IMR-90 (cell line): ENCODE measurements at regions not wholly inside any gene's neighbourhood (a gene's known extent, or its start where the extent isn't known, plus 50 kb on each side); places are given as distances from the start of the nearest gene placed in this dataset.

Source experiments
- ATAC-seq: fragments of 200-7000 bp; cut with Tn5 transposase; 2 replicates; pipeline ENCODE4 v1.9.1; 2020; ENCODE audit warnings: low read depth, mild to moderate bottlenecking, moderate library complexity
- BruUV-seq: library from RNA; stranded (reverse); fragments of 400-500 nt; replicated peaks from 2 replicates; lab custom pipeline; 2021; lab: Mats Ljungman, UMichigan
- CTCF ChIA-PET: fragments of 300-600 bp; formaldehyde crosslinking; extraction: SDS; loops from one replicate; lab custom pipeline; 2021; ENCODE audit warnings: antibody characterized with exemption; lab: Yijun Ruan, JAX
- POLR2A ChIA-PET: fragments of 300-600 bp; sonication (Branson Sonifier 250); formaldehyde crosslinking; loops from one replicate; lab custom pipeline; 2022; ENCODE audit warnings: antibody characterized with exemption; ENCODE audit not compliant: unreplicated experiment; lab: Charles Lee
- DNase-seq: peaks from one replicate; pipeline ENCODE4 v3.0.0; 2013
- H2AFZ ChIP-seq: replicated peaks from 2 replicates; pipeline ENCODE3; 2013; ENCODE audit warnings: low read length, mild to moderate bottlenecking; ENCODE audit not compliant: poor library complexity
- H2AK5ac ChIP-seq: 2 replicates; pipeline ENCODE4 v1.6.1; 2013; ENCODE audit warnings: low read depth, low read length, inconsistent platforms
- H2AK9ac ChIP-seq: replicated peaks from 2 replicates; pipeline ENCODE3; 2013; ENCODE audit warnings: mild to moderate bottlenecking, low read depth, low read length, moderate library complexity; ENCODE audit not compliant: poor library complexity
- H2BK120ac ChIP-seq: 2 replicates; pipeline ENCODE4 v1.6.1; 2013; ENCODE audit warnings: low read depth, low read length, inconsistent platforms
- H2BK15ac ChIP-seq: 3 replicates; pipeline ENCODE4 v1.6.1; 2013; ENCODE audit warnings: low read depth, low read length, inconsistent platforms
- H2BK20ac ChIP-seq: 2 replicates; pipeline ENCODE4 v1.6.1; 2013; ENCODE audit warnings: low read depth, mild to moderate bottlenecking, inconsistent platforms, low read length, moderate library complexity
- H2BK5ac ChIP-seq: 2 replicates; pipeline ENCODE4 v1.6.1; 2013; ENCODE audit warnings: mild to moderate bottlenecking, low read depth, low read length, inconsistent platforms; ENCODE audit not compliant: poor library complexity, severe bottlenecking
- H3K14ac ChIP-seq: replicated peaks from 2 replicates; pipeline ENCODE4 v1.6.1; 2013; ENCODE audit warnings: low read depth, low read length, inconsistent platforms
- H3K18ac ChIP-seq: 2 replicates; pipeline ENCODE4 v1.6.1; 2013; ENCODE audit warnings: low read depth, low read length, control low read depth
- H3K23ac ChIP-seq: 2 replicates; pipeline ENCODE4 v1.6.1; 2013; ENCODE audit warnings: low read depth, low read length, inconsistent platforms
- H3K27ac ChIP-seq: 2 replicates; pipeline ENCODE4 v1.5.1; 2013; ENCODE audit warnings: mild to moderate bottlenecking, control low read depth, low read length; ENCODE audit not compliant: insufficient read depth
- H3K27me3 ChIP-seq: 2 replicates; pipeline ENCODE4 v1.6.1; 2013; ENCODE audit warnings: low read length; ENCODE audit not compliant: control insufficient read depth, insufficient read depth
- H3K36me3 ChIP-seq: 2 replicates; pipeline ENCODE4 v1.6.1; 2013; ENCODE audit warnings: low read length, mixed read lengths; ENCODE audit not compliant: control insufficient read depth, insufficient read depth
- H3K4ac ChIP-seq: 2 replicates; pipeline ENCODE4 v1.6.1; 2013; ENCODE audit warnings: low read depth, low read length, inconsistent platforms
- H3K4me1 ChIP-seq: 2 replicates; pipeline ENCODE4 v1.6.1; 2013; ENCODE audit warnings: low read length, mixed read lengths; ENCODE audit not compliant: control insufficient read depth, insufficient read depth
- H3K4me2 ChIP-seq: 2 replicates; pipeline ENCODE4 v1.6.1; 2013; ENCODE audit warnings: low read depth, mild to moderate bottlenecking, control low read depth, low read length, moderate library complexity
- H3K4me3 ChIP-seq: 2 replicates; pipeline ENCODE4 v1.5.1; 2013; ENCODE audit warnings: low read depth, mild to moderate bottlenecking, control low read depth, low read length, moderate library complexity; ENCODE audit not compliant: insufficient read depth
- H3K56ac ChIP-seq: 2 replicates; pipeline ENCODE4 v1.6.1; 2013; ENCODE audit warnings: low read length, inconsistent platforms; ENCODE audit not compliant: insufficient read depth; ENCODE audit errors: extremely low read depth
- H3K79me1 ChIP-seq, 2 experiments: 2 replicates each; pipeline ENCODE4 v1.6.1; 2013; ENCODE audit warnings: low read length in 2 of 2, inconsistent platforms in 1 of 2, low read depth in 1 of 2
- H3K9ac ChIP-seq: 2 replicates; pipeline ENCODE4 v1.6.1; 2013; ENCODE audit warnings: low read depth, low read length, control low read depth
- H3K9me1 ChIP-seq: 2 replicates; pipeline ENCODE4 v1.6.1; 2013; ENCODE audit warnings: low read length, inconsistent platforms; ENCODE audit not compliant: insufficient read depth
- H3K9me3 ChIP-seq: 2 replicates; pipeline ENCODE4 v1.6.1; 2013; ENCODE audit warnings: low read length; ENCODE audit not compliant: control insufficient read depth, insufficient read depth
- H4K20me1 ChIP-seq: 2 replicates; pipeline ENCODE4 v1.6.1; 2013; ENCODE audit warnings: low read length, inconsistent platforms; ENCODE audit not compliant: insufficient read depth
- H4K5ac ChIP-seq: 2 replicates; pipeline ENCODE4 v1.6.1; 2013; ENCODE audit warnings: mild to moderate bottlenecking, low read depth, low read length, control low read depth
- H4K8ac ChIP-seq, 2 experiments: 2 replicates each; pipeline ENCODE4 v1.6.1; 2013; ENCODE audit warnings: low read depth in 2 of 2, low read length in 2 of 2, control low read depth in 1 of 2, inconsistent platforms in 1 of 2
- H4K91ac ChIP-seq: 2 replicates; pipeline ENCODE4 v1.6.1; 2013; ENCODE audit warnings: low read depth, low read length, inconsistent platforms; ENCODE audit not compliant: insufficient read depth
- BHLHE40 ChIP-seq: fragments of 150-350 bp; IDR thresholded peaks from 2 replicates; pipeline ENCODE4 v1.6.1; 2016; ENCODE audit warnings: mild to moderate bottlenecking, low read depth, low read length
- CEBPB ChIP-seq: IDR thresholded peaks from 2 replicates; pipeline ENCODE4 v1.6.1; 2012; ENCODE audit warnings: low read depth, low read length, improper control_type of control experiment
- CHD1 ChIP-seq: IDR thresholded peaks from 2 replicates; pipeline ENCODE4 v1.6.1; 2012; ENCODE audit warnings: low read depth, low read length, improper control_type of control experiment
- FOS ChIP-seq: fragments of 150-350 bp; IDR thresholded peaks from 2 replicates; pipeline ENCODE4 v1.6.1; 2016; ENCODE audit warnings: low read depth, low read length
- MAFK ChIP-seq: IDR thresholded peaks from 2 replicates; pipeline ENCODE4 v1.6.1; 2012; ENCODE audit warnings: low read depth, low read length, improper control_type of control experiment
- MAZ ChIP-seq: IDR thresholded peaks from 2 replicates; pipeline ENCODE4 v1.6.1; 2012; ENCODE audit warnings: low read depth, mild to moderate bottlenecking, low read length, improper control_type of control experiment, moderate library complexity, borderline replicate concordance
- MXI1 ChIP-seq: IDR thresholded peaks from 2 replicates; pipeline ENCODE4 v1.6.1; 2012; ENCODE audit warnings: low read depth, mild to moderate bottlenecking, low read length, moderate library complexity, borderline replicate concordance
- NFE2L2 ChIP-seq: fragments of 150-350 bp; IDR thresholded peaks from 2 replicates; pipeline ENCODE4 v1.6.1; 2016; ENCODE audit warnings: low read depth, mild to moderate bottlenecking, low read length
- POLR2A ChIP-seq: IDR thresholded peaks from 2 replicates; pipeline ENCODE4 v1.6.1; 2012; ENCODE audit warnings: mild to moderate bottlenecking, low read depth, low read length
- RAD21 ChIP-seq: IDR thresholded peaks from 2 replicates; pipeline ENCODE4 v1.6.1; 2012; ENCODE audit warnings: low read length, improper control_type of control experiment
- RCOR1 ChIP-seq: IDR thresholded peaks from 2 replicates; pipeline ENCODE4 v1.6.1; 2012; ENCODE audit warnings: mild to moderate bottlenecking, low read length, improper control_type of control experiment; ENCODE audit not compliant: insufficient replicate concordance
- RFX5 ChIP-seq: IDR thresholded peaks from 2 replicates; pipeline ENCODE4 v1.8.0; 2012; ENCODE audit warnings: low read depth, mild to moderate bottlenecking, low read length, moderate library complexity
- SMC3 ChIP-seq: fragments of 150-350 bp; IDR thresholded peaks from 2 replicates; pipeline ENCODE4 v1.6.1; 2016; ENCODE audit warnings: low read depth, mild to moderate bottlenecking, antibody characterized with exemption, low read length, moderate library complexity
- WGBS, 2 experiments: methylation state at CpG; one replicate each; pipeline versions ENCODE4 v1.1.5 to v1.1.7; 2013; ENCODE audit warnings: missing lambda C conversion rate in 2 of 2; ENCODE audit not compliant: insufficient read length in 1 of 2; ENCODE audit errors: extremely low coverage in 2 of 2; 5-methylcytosine and 5-hydroxymethylcytosine counted together
- dilution Hi-C: fragments of 300-500 bp; cut with HindIII; formaldehyde crosslinking; loops from one replicate; pipeline ENCODE4 v1.14.3; 2018; ENCODE audit warnings: low sequenced_read_pairs; ENCODE audit not compliant: unreplicated experiment
- in situ Hi-C: fragments of 300-500 bp; cut with MboI; formaldehyde crosslinking; loops from 3 replicates; pipeline ENCODE4 v1.14.3; 2019; ENCODE audit warnings: low sequenced_read_pairs, inconsistent platforms, mixed read lengths
- intact Hi-C: fragments of 100-400 bp; cut with micrococcal nuclease; formaldehyde crosslinking; loops from 2 replicates; pipeline ENCODE4 v1.10.0; 2022
- TF ChIP-seq, protein P1 (sequence below): fragments of 150-350 bp; IDR thresholded peaks from 2 replicates; pipeline ENCODE4 v1.6.1; 2016; ENCODE audit warnings: low read depth, mild to moderate bottlenecking, low read length, moderate library complexity, borderline replicate concordance
- TF ChIP-seq, protein P2 (sequence below): fragments of 150-350 bp; IDR thresholded peaks from 2 replicates; pipeline ENCODE4 v1.6.1; 2017; ENCODE audit warnings: mild to moderate bottlenecking, antibody characterized with exemption, low read length, low read depth
- TF ChIP-seq, protein P3 (sequence below): conservative IDR thresholded peaks from 2 replicates; pipeline ENCODE4 v1.5.1; 2012; ENCODE audit warnings: mild to moderate bottlenecking, low read depth, low read length, improper control_type of control experiment

DNA sequence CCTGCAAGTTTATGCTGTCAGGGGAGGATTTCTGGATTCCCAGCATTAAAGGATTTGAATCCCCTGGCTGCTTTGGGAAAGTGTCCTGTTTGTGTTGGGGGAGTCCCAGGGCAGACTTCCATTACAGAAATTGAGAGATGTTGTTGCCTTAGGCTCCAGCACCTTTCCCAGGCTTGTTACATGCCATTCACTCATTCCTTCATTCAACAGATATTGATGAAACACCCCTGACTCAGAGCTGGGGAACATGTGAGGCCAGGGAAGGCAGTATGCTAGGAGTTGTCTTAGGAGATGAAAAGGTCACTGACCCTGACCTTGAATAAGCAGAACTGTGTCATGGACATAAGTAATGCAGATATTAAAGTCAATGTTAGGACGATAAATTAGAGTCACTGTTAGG, 161.7 kb downstream of the NTMT2 start:
- peak overlapping the region; percentile 6; the same call in 1 of the 2 replicates for H2BK120ac ChIP-seq
- CTCF ChIA-PET = no interaction called here
- no peaks in the 10 kb centered on the region for H3K9me3 ChIP-seq
- H3K14ac ChIP-seq = 0 out of 2 replicates have a peak overlapping the region, but pooled peaks have one; percentile 40
- no TSS peak for BruUV-seq
- H4K5ac ChIP-seq = no peak overlapping the region
- in situ Hi-C loops (no loop called here), dilution Hi-C loops (no loop called here), intact Hi-C loops (loop anchor here (5.0 kb wide), 1 partner anchor 355 kb away; the partner anchor contains the start of gene PRRX1)
- POLR2A ChIA-PET = no interaction called here
- peaks cover 11% of the 10 kb centered on the region for H3K4me1 ChIP-seq
- no peak overlapping the region for H3K18ac ChIP-seq
- peaks cover 9% of the 10 kb centered on the region for H3K9me1 ChIP-seq
- no peak overlapping the region for H3K4me2 ChIP-seq
- WGBS, 2 experiments = no CpG with 5 or more reads among the region's 1 CpG
- no peak overlapping the region for H2BK5ac ChIP-seq
- H2BK15ac ChIP-seq = no peak overlapping the region
- H4K20me1 ChIP-seq = no peaks in the 10 kb centered on the region
- no peak overlapping the region for H2AK5ac ChIP-seq
- ATAC-seq (no peak), DNase-seq (peak; percentile 35)
- peak overlapping the region; percentile 33; the same call in 1 of the 2 replicates for H3K4ac ChIP-seq
- no peak overlapping the region for H3K9ac ChIP-seq
- H3K27me3 ChIP-seq = no peaks in the 10 kb centered on the region
- no peaks in the 10 kb centered on the region for H3K36me3 ChIP-seq
- no peak overlapping the region for H3K56ac ChIP-seq
- H2AFZ ChIP-seq = no peak overlapping the region
- no peak overlapping the region for H3K27ac ChIP-seq
- no peak overlapping the region for H2AK9ac ChIP-seq
- peak overlapping the region; percentile 30 for H2BK20ac ChIP-seq
- no peak overlapping the region for H3K23ac ChIP-seq
- no peaks in the 10 kb centered on the region for H3K79me1 ChIP-seq
- no peak overlapping the region for H4K91ac ChIP-seq
- TF ChIP-seq SMC3 = no peak
- no peak for TF ChIP-seq MXI1
- TF ChIP-seq, protein P1, sequence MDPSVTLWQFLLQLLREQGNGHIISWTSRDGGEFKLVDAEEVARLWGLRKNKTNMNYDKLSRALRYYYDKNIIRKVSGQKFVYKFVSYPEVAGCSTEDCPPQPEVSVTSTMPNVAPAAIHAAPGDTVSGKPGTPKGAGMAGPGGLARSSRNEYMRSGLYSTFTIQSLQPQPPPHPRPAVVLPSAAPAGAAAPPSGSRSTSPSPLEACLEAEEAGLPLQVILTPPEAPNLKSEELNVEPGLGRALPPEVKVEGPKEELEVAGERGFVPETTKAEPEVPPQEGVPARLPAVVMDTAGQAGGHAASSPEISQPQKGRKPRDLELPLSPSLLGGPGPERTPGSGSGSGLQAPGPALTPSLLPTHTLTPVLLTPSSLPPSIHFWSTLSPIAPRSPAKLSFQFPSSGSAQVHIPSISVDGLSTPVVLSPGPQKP = no peak
- no peak for TF ChIP-seq RAD21
- TF ChIP-seq, protein P2, sequence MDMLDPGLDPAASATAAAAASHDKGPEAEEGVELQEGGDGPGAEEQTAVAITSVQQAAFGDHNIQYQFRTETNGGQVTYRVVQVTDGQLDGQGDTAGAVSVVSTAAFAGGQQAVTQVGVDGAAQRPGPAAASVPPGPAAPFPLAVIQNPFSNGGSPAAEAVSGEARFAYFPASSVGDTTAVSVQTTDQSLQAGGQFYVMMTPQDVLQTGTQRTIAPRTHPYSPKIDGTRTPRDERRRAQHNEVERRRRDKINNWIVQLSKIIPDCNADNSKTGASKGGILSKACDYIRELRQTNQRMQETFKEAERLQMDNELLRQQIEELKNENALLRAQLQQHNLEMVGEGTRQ = no peak
- TF ChIP-seq, protein P3, sequence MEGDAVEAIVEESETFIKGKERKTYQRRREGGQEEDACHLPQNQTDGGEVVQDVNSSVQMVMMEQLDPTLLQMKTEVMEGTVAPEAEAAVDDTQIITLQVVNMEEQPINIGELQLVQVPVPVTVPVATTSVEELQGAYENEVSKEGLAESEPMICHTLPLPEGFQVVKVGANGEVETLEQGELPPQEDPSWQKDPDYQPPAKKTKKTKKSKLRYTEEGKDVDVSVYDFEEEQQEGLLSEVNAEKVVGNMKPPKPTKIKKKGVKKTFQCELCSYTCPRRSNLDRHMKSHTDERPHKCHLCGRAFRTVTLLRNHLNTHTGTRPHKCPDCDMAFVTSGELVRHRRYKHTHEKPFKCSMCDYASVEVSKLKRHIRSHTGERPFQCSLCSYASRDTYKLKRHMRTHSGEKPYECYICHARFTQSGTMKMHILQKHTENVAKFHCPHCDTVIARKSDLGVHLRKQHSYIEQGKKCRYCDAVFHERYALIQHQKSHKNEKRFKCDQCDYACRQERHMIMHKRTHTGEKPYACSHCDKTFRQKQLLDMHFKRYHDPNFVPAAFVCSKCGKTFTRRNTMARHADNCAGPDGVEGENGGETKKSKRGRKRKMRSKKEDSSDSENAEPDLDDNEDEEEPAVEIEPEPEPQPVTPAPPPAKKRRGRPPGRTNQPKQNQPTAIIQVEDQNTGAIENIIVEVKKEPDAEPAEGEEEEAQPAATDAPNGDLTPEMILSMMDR = no peak
- TF ChIP-seq MAFK = no peak
- no peak for TF ChIP-seq FOS
- TF ChIP-seq MAZ = no peak
- TF ChIP-seq BHLHE40 = no peak
- TF ChIP-seq CHD1 = no peak
- TF ChIP-seq NFE2L2 = no peak
- TF ChIP-seq POLR2A = no peak
- TF ChIP-seq RCOR1 = no peak
- TF ChIP-seq RFX5 = no peak
- TF ChIP-seq CEBPB = no peak
- no peak overlapping the region; a peak in 1 of 4 replicates for H4K8ac ChIP-seq
- no peak overlapping the region for H3K4me3 ChIP-seq
